Caki2 (cell line): ENCODE measurements at regions not wholly inside any gene's neighbourhood (a gene's known extent, or its start where the extent isn't known, plus 50 kb on each side); places are given as distances from the start of the nearest gene placed in this dataset.

ENCODE experiments used
- DNase-seq: peaks from one replicate; pipeline ENCODE4 v3.0.0-alpha.2; 2015; ENCODE audit warnings: low read depth
- in situ Hi-C: cut with HindIII; loops from 2 replicates; pipeline ENCODE4 v1.10.0; 2016; ENCODE audit warnings: low sequenced_read_pairs, low pct_unique_long_range_greater_than_20kb, mixed read lengths

DNA sequence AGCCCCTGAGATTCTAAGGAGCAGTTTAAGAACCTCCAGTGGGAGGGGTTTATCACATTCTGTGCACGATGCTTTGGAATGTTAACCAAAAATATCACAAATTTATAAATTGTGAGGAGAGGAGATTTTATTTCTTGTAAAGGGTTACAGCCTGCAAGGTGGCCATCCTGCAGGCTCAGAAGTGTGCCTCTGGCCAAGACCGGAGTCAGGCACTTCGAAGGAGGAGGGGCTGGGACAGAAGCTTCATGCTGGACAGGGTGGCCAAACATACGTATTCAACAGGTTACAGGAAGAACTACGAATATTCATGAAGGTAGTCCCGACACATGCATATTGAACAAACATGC is 144.1 kb upstream of the NCK2 start:
- DNase-seq = no peak
- in situ Hi-C loops = no loop called here

- DNase-seq = no peak
- in situ Hi-C loops = no loop called here
These were observed 144.7 kb upstream of the NCK2 start for GRCh38 chr2:105600037-105600442.

DNA sequence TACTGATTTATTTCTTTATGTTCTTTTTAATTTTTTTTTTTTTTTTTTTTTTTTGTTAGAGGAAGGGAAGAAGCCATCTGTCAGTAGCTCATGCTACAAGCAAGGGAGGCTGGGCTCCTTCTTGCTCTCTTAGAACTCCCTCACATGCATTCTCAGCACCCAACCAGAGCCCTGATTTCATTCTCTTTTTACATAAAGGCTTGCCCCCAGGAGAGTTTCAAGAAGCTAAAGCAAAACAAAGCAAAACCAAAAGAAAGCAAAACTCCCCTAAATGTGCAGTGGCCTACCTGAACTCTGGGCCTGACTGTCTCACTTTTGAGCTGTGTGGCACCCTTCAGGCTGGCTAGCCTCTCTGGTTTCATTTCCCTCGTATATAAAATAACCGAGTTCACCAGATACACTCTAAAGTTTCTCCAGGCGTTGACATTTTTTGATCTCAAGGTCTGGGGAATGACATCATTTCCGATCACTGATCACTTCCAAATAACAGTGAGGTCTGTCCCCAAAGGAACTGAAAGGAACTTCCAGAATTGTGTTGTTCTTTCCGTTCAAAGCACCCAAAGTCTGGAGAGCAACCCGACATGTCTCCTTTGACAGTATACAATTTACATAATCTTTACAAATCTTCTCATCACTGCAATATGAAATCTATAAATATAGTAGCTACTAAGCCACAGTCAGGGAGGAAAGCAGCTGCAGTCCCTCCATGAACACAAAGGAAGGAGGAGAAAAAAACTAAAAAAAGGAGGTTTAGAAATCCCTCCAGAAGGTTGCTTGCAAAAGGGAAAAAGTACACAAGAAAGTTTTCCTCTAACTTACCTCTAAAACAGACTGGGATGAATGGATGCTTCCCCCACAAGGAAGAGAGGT is 145.6 kb upstream of the NCK2 start:
- no peak for DNase-seq
- in situ Hi-C loops = no loop called here

GRCh38 chr2:105597806-105598803 is 146.6 kb upstream of the NCK2 start:
- no peak for DNase-seq
- in situ Hi-C loops = no loop called here

DNA sequence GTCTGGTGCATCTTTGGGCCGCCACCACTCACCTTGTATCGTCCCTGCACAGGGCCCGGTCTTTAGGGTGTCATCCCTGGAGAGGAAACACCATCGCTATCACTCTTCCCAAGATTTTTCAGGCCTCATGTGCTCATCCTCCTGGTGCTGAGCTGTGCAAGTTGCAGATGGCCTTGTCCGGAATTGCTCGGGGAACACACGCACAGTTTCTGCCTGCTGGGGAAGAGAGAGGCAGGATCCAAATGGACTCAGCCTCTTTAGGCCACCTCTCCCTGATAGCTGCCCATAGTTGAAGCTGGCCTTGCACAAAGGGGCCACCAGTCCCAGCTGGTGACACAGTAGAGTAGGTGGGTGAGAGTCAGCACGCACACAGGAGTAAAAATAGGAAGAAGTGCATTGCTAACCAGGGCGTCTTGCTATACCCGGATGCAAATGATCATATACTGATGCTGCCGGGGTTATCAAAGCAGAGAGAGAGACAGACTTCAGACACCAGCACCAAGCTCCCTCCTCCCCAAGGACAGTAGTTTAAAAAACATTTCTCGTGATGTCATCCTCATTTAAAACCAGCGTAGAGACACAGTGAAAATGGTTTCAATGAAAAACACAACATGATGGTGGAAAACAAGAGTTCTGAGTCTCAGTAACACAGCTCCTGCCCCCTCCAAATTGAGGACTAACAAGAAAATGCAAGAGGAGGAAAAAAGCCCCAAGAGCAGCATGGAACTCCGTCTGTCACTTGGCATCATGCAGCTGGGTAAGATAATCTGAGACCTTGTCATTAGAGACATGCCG is 147.5 kb upstream of the NCK2 start:
- DNase-seq = no peak
- in situ Hi-C loops = no loop called here

GRCh38 chr2:105596411-105596921 is 148.2 kb upstream of the NCK2 start:
- no peak for DNase-seq
- in situ Hi-C loops = no loop called here

- in situ Hi-C loops = no loop called here
- DNase-seq = peak; percentile 34
These were observed 149.2 kb upstream of the NCK2 start for GRCh38 chr2:105595536-105595935.

DNA sequence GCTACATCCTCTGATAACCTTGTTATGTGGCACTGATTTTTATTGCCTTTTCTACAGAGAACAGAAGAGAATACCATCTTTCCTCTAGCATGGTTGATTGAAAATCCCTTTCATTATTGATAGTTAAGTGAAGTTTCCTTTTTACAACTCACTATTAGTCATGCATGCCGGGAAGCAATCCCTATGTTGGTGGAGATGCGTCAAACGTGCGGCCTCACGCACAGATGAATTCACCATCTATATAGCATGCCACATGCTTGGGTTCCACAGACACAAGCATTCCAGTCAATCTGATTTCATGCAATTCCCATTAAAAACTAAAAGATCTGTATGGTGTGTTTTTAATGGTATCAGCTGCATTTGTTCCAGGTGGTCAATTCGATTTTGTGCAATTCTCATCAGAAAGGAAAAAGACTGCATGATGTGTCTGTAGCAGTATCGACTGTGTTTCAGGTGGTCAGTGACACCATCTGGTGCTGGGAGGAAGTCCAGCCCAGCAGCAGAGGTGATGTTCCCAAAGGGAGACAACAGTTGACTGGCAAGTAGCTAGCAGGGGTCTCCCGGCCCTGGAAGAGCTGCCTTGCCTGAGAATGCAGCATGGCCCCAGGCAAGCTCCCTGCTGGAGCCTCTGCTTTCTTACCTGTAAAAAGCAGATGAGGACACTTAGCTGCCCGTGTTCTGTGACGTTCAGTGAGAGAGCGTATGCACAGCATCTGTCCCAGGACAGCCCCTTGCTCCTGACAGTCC is 151.3 kb upstream of the NCK2 start:
- no peak for DNase-seq
- in situ Hi-C loops = no loop called here

- no peak for DNase-seq
- in situ Hi-C loops = no loop called here
These were observed 152.4 kb upstream of the NCK2 start for GRCh38 chr2:105592288-105592687.

- in situ Hi-C loops = no loop called here
- DNase-seq = no peak
These were observed 153.7 kb upstream of the NCK2 start for GRCh38 chr2:105590780-105591660.

- in situ Hi-C loops = no loop called here
These were observed 156.1 kb upstream of the NCK2 start for GRCh38 chr2:105588581-105588980.

GRCh38 chr2:105587637-105588036 is 157.1 kb upstream of the NCK2 start:
- in situ Hi-C loops = no loop called here
- DNase-seq = no peak

More at GRCh38 chr2:105588581-105588980, 156.1 kb upstream of the NCK2 start:
- no peak for DNase-seq

DNA sequence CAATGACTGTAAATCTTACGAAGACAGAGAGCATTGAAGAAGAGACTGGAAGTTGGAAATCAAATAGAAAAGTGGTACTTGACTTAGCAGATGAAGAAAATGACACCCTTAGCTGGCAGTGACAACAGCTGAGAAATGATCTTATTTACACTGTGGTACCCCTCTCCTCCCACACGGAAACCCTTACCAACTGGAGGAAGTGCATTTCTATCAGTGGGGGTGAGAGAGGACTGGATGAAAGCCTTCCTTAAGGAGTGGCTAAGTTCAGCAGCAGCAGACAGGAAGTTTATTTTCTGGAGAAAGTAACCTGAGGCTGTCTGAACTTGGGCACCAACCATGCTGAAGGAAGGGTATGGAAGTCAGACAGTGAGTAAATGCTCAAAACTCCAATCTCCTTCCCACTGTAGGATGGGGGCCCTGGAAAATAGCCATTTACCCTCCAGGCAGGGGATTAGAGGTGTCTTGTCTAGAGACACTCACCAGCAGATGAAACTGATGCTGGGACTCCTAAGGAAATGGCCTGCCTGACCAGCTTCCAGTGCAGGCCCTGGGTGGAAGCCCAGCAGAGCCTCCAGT is 160.2 kb upstream of the NCK2 start:
- in situ Hi-C loops = no loop called here

GRCh38 chr2:105582952-105583660 is 161.6 kb upstream of the NCK2 start:
- in situ Hi-C loops = no loop called here
- DNase-seq = no peak

More for the DNA sequence above, 160.2 kb upstream of the NCK2 start:
- no peak for DNase-seq

DNA sequence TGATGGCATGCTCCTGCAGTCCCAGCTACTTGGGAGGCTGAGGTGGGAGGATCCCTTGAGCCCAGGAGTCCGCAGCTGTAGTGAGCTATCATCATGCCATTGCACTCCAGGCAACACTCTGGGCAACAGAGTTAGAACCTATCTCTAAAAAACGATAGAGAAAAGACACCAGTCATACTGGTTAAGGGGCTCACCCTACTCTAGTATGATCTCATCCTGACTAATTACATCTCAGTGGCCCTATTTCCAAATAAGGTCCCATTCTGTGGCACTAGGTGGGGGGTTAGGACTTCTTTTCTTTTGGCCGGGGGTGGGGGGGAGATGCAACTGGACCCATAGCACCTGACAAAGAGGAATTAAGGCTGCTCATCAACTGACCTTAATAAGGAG is 163.2 kb upstream of the NCK2 start:
- in situ Hi-C loops = no loop called here
- DNase-seq = no peak
